ENCODE measurements at regions not wholly inside any gene's neighbourhood (a gene's known extent, or its start where the extent isn't known, plus 50 kb on each side); places are given as distances from the start of the nearest gene placed in this dataset.

- Histone ChIP-seq H2AFZ (ENCODE audit: low read length) (no peak overlapping the region), H3K27ac (ENCODE audit: low read length) (no peak overlapping the region), H3K9me3 (replicated peaks; ENCODE audit: insufficient read depth, low read length) (no peaks in the 10 kb centered on the region), H3K4me2 (ENCODE audit: low read depth, low read length) (no peak overlapping the region), H3K4me1 (ENCODE audit: low read length) (no peaks in the 10 kb centered on the region), H3K9me2 (replicated peaks; ENCODE audit: insufficient read depth, low read length) (no peaks in the 10 kb centered on the region), H3K27me3 (replicated peaks; ENCODE audit: insufficient read depth, low read length) (no peaks in the 10 kb centered on the region), H3K79me2 (ENCODE audit: low read length) (no peaks in the 10 kb centered on the region), H4K20me1 (ENCODE audit: insufficient read depth, low read length) (no peaks in the 10 kb centered on the region), H3K36me3 (replicated peaks; ENCODE audit: insufficient read depth, low read length) (no peaks in the 10 kb centered on the region), H3K9ac (ENCODE audit: low read length) (no peak overlapping the region), H3K4me3 (ENCODE audit: low read length) (no peak overlapping the region), H3F3A (ENCODE audit: insufficient read depth, low read length) (no peaks in the 10 kb centered on the region)
- TF ChIP-seq EZH2phosphoT487 (IDR thresholded peaks at IDR 0.05; ENCODE audit: low read length) (no peak), CTCF (IDR thresholded peaks at IDR 0.05; ENCODE audit: low read length) (no peak), EZH2 (optimal IDR thresholded peaks at IDR 0.05; ENCODE audit: low read depth, low read length) (no peak)
- DNase-seq = no peak
Observed at GRCh38 chr3:98984024-98984423, 82.5 kb upstream of the DCBLD2 start.

DNA sequence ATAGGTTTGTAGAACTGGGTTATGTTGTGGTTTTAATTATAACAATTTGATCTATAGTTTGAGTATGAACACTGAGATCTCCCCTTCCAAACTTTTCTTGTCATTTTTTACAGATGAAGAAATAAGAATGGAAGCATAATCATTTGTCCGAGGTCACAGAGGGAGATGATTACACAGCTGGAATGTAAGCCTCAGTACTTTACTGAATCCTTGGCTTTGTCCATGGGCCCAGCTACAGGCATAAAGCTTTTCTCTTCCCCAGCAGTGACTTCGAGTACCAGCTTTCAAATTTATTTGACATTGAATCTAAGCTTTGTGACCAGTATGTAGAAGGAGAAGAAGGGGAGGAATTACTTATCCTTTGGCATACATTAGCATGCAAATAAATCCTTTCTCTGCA, 80.9 kb upstream of the DCBLD2 start:
- Histone ChIP-seq H3F3A (ENCODE audit: insufficient read depth, low read length) (no peaks in the 10 kb centered on the region), H3K27me3 (replicated peaks; ENCODE audit: insufficient read depth, low read length) (no peaks in the 10 kb centered on the region), H4K20me1 (ENCODE audit: insufficient read depth, low read length) (no peaks in the 10 kb centered on the region), H3K4me1 (ENCODE audit: low read length) (peaks cover 7% of the 10 kb centered on the region), H3K9me2 (replicated peaks; ENCODE audit: insufficient read depth, low read length) (no peaks in the 10 kb centered on the region), H3K4me3 (ENCODE audit: low read length) (no peak overlapping the region), H3K36me3 (replicated peaks; ENCODE audit: insufficient read depth, low read length) (no peaks in the 10 kb centered on the region), H2AFZ (ENCODE audit: low read length) (no peak overlapping the region), H3K9me3 (replicated peaks; ENCODE audit: insufficient read depth, low read length) (no peaks in the 10 kb centered on the region), H3K79me2 (ENCODE audit: low read length) (no peaks in the 10 kb centered on the region), H3K9ac (ENCODE audit: low read length) (no peak overlapping the region), H3K4me2 (ENCODE audit: low read depth, low read length) (no peak overlapping the region), H3K27ac (ENCODE audit: low read length) (no peak overlapping the region)
- no peak for DNase-seq
- TF ChIP-seq CTCF (IDR thresholded peaks at IDR 0.05; ENCODE audit: low read length) (no peak), EZH2phosphoT487 (IDR thresholded peaks at IDR 0.05; ENCODE audit: low read length) (no peak), EZH2 (optimal IDR thresholded peaks at IDR 0.05; ENCODE audit: low read depth, low read length) (no peak)

GRCh38 chr3:98980915-98981596, 79.6 kb upstream of the DCBLD2 start:
- H3K4me1 ChIP-seq (ENCODE audit: low read length) = peaks cover 7% of the 10 kb centered on the region
- no peak overlapping the region for H3K9ac ChIP-seq (ENCODE audit: low read length)
- H3F3A ChIP-seq (ENCODE audit: insufficient read depth, low read length) = no peaks in the 10 kb centered on the region
- TF ChIP-seq EZH2phosphoT487 (IDR thresholded peaks at IDR 0.05; ENCODE audit: low read length) = no peak
- no peak for TF ChIP-seq CTCF (IDR thresholded peaks at IDR 0.05; ENCODE audit: low read length)
- no peak for TF ChIP-seq EZH2 (optimal IDR thresholded peaks at IDR 0.05; ENCODE audit: low read depth, low read length)
- no peak overlapping the region for H3K4me2 ChIP-seq (ENCODE audit: low read depth, low read length)
- no peaks in the 10 kb centered on the region for H3K9me2 ChIP-seq (replicated peaks; ENCODE audit: insufficient read depth, low read length)
- H3K79me2 ChIP-seq (ENCODE audit: low read length) = no peaks in the 10 kb centered on the region
- H3K27ac ChIP-seq (ENCODE audit: low read length) = no peak overlapping the region
- no peaks in the 10 kb centered on the region for H4K20me1 ChIP-seq (ENCODE audit: insufficient read depth, low read length)
- H3K27me3 ChIP-seq (replicated peaks; ENCODE audit: insufficient read depth, low read length) = no peaks in the 10 kb centered on the region
- H2AFZ ChIP-seq (ENCODE audit: low read length) = no peak overlapping the region
- no peak for DNase-seq
- no peaks in the 10 kb centered on the region for H3K9me3 ChIP-seq (replicated peaks; ENCODE audit: insufficient read depth, low read length)
- H3K36me3 ChIP-seq (replicated peaks; ENCODE audit: insufficient read depth, low read length) = no peaks in the 10 kb centered on the region
- no peak overlapping the region for H3K4me3 ChIP-seq (ENCODE audit: low read length)
